ENCODE measurements at regions not wholly inside any gene's neighbourhood (a gene's known extent, or its start where the extent isn't known, plus 50 kb on each side); places are given as distances from the start of the nearest gene placed in this dataset.

GRCh38 chr10:117462816-117463544 is 79.6 kb upstream of the EMX2 start:
- POLR2A ChIA-PET = no interaction called here
- CTCF ChIA-PET = interaction anchor here (1.0 to 2.9 kb wide), 4 partner anchors 10 to 21 kb away, joined by 7 to 24 read pairs (median 9); no protein-coding TSS in a partner anchor

GRCh38 chr10:117462424-117462792 is 80.1 kb upstream of the EMX2 start:
- DNase-seq (ENCODE audit: low read depth) = no peak
- POLR2A ChIA-PET = interaction anchor here (1.4 kb wide), 2 partner anchors 14 to 20 kb away, joined by 5 to 7 read pairs; no protein-coding TSS in a partner anchor
- no peaks in the 10 kb centered on the region for H3K36me3 ChIP-seq (ENCODE audit: control insufficient read depth, insufficient read depth, low read length)
- CTCF ChIA-PET = interaction anchor here (0.6 to 2.8 kb wide), 5 partner anchors 13 to 246 kb away, joined by 3 to 24 read pairs (median 4); no protein-coding TSS in a partner anchor
- no peaks in the 10 kb centered on the region for H3K27me3 ChIP-seq (ENCODE audit: control insufficient read depth, insufficient read depth, low read length)
- peak; percentile 43 for TF ChIP-seq CTCF (IDR thresholded peaks at IDR 0.05; ENCODE audit: insufficient read depth, low read depth, low read length)
- H3K4me3 ChIP-seq (ENCODE audit: low read depth, low read length) = no peak overlapping the region

More at GRCh38 chr10:117462816-117463544, 79.6 kb upstream of the EMX2 start:
- no peaks in the 10 kb centered on the region for H3K27me3 ChIP-seq (ENCODE audit: control insufficient read depth, insufficient read depth, low read length)
- DNase-seq (ENCODE audit: low read depth) = no peak
- TF ChIP-seq CTCF (IDR thresholded peaks at IDR 0.05; ENCODE audit: insufficient read depth, low read depth, low read length) = no peak
- no peak overlapping the region for H3K4me3 ChIP-seq (ENCODE audit: low read depth, low read length)
- no peaks in the 10 kb centered on the region for H3K36me3 ChIP-seq (ENCODE audit: control insufficient read depth, insufficient read depth, low read length)

- ChIA-PET CTCF (interaction anchor here (0.6 to 2.8 kb wide), 11 partner anchors 9 to 780 kb away, joined by 3 to 24 read pairs (median 4); no protein-coding TSS in a partner anchor), POLR2A (interaction anchor here (1.4 kb wide), 2 partner anchors 14 to 19 kb away, joined by 5 to 7 read pairs; no protein-coding TSS in a partner anchor)
- H3K4me3 ChIP-seq (ENCODE audit: low read depth, low read length) = no peak overlapping the region
These were observed 80.7 kb upstream of the EMX2 start for GRCh38 chr10:117461766-117462423.

GRCh38 chr10:117460846-117461765 is 81.4 kb upstream of the EMX2 start:
- H3K4me3 ChIP-seq (ENCODE audit: low read depth, low read length) = no peak overlapping the region
- CTCF ChIA-PET = interaction anchor here (0.6 to 2.8 kb wide), 11 partner anchors 9 to 781 kb away, joined by 3 to 24 read pairs (median 4); no protein-coding TSS in a partner anchor
- H3K27me3 ChIP-seq (ENCODE audit: control insufficient read depth, insufficient read depth, low read length) = no peaks in the 10 kb centered on the region
- POLR2A ChIA-PET = interaction anchor here (1.4 kb wide), 2 partner anchors 15 to 19 kb away, joined by 5 to 7 read pairs; no protein-coding TSS in a partner anchor
- peak; percentile 83 for DNase-seq (ENCODE audit: low read depth)
- TF ChIP-seq CTCF (IDR thresholded peaks at IDR 0.05; ENCODE audit: insufficient read depth, low read depth, low read length) = no peak
- H3K36me3 ChIP-seq (ENCODE audit: control insufficient read depth, insufficient read depth, low read length) = no peaks in the 10 kb centered on the region

More at GRCh38 chr10:117461766-117462423, 80.7 kb upstream of the EMX2 start:
- H3K36me3 ChIP-seq (ENCODE audit: control insufficient read depth, insufficient read depth, low read length) = no peaks in the 10 kb centered on the region
- DNase-seq (ENCODE audit: low read depth) = peak; percentile 98
- H3K27me3 ChIP-seq (ENCODE audit: control insufficient read depth, insufficient read depth, low read length) = no peaks in the 10 kb centered on the region
- no peak for TF ChIP-seq CTCF (IDR thresholded peaks at IDR 0.05; ENCODE audit: insufficient read depth, low read depth, low read length)

All from BJ (cell line).